GM12874 (cell line): ENCODE measurements at regions not wholly inside any gene's neighbourhood (a gene's known extent, or its start where the extent isn't known, plus 50 kb on each side); places are given as distances from the start of the nearest gene placed in this dataset.

Experiments
- TF ChIP-seq, protein P1 (sequence below): IDR thresholded peaks from 2 replicates; pipeline ENCODE4 v1.5.1; 2011; ENCODE audit warnings: low read depth, mild to moderate bottlenecking, control low read depth, low read length, moderate library complexity; ENCODE audit not compliant: insufficient read depth

- TF ChIP-seq, protein P1, sequence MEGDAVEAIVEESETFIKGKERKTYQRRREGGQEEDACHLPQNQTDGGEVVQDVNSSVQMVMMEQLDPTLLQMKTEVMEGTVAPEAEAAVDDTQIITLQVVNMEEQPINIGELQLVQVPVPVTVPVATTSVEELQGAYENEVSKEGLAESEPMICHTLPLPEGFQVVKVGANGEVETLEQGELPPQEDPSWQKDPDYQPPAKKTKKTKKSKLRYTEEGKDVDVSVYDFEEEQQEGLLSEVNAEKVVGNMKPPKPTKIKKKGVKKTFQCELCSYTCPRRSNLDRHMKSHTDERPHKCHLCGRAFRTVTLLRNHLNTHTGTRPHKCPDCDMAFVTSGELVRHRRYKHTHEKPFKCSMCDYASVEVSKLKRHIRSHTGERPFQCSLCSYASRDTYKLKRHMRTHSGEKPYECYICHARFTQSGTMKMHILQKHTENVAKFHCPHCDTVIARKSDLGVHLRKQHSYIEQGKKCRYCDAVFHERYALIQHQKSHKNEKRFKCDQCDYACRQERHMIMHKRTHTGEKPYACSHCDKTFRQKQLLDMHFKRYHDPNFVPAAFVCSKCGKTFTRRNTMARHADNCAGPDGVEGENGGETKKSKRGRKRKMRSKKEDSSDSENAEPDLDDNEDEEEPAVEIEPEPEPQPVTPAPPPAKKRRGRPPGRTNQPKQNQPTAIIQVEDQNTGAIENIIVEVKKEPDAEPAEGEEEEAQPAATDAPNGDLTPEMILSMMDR: no peak
Observed at GRCh38 chr15:36108541-36108940, 470.9 kb upstream of the CDIN1 start.

DNA sequence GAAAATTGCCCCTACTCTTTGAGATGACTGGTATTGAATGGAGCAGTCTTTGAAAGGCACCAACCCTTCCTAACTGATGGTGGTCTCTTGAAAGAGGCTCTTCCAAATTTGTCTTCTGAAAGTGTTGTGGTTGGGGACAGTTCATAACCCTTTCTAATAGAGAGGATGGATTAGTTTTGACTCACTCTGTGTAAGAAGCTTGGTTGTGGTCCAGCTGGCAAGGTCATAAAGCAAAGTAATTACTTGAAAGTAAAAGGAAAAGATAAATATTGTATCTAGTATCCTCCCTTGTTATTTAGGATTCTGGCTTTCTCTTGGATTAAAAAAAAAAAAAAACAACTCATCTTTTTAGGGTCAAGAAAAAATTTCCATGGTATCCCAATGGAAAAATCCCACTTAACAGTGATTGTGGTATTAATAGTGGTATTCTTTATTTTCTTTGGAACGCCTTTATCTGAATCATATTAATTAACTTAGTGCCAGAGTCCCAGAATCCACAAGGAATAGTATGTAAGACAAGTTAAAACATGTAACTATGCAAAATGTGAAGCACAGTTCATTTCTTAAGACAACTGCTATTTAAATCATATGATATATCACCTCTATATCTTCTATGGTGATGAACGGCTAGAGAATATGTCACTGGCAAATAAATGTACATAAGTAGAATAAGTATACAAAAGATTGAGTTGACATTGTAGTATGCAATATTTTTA, 469.3 kb upstream of the CDIN1 start:
- TF ChIP-seq, protein P1: no peak

GRCh38 chr15:36110659-36110993, 468.8 kb upstream of the CDIN1 start:
- TF ChIP-seq, protein P1: no peak

- TF ChIP-seq, protein P1: no peak
Observed at GRCh38 chr15:36117296-36117787, 462.1 kb upstream of the CDIN1 start.

DNA sequence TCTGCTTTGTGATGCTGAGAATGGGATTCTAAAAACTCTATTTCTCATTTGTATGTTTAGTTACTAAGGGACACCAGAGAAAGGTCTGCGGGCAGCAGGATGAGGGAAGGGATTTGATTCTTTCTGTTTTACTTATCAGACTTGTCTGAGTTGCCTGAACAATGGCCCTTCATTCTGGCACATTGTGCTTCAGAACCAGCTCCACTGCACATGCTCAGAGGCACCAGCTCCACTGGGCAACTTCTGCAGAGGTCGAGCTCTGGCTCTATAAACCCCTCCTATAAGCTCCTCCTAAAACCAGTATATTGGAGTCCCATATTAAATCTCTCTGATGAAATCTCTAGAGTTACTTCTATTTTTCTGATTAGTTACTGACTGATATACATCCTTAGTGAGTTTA, 453.2 kb upstream of the CDIN1 start:
- TF ChIP-seq, protein P1: no peak

GRCh38 chr15:36130641-36131310, 448.6 kb upstream of the CDIN1 start:
- TF ChIP-seq, protein P1: no peak

GRCh38 chr15:36133742-36134141, 445.7 kb upstream of the CDIN1 start:
- TF ChIP-seq, protein P1: no peak
